GM18858 (cell line): ENCODE measurements at regions not wholly inside any gene's neighbourhood (a gene's known extent, or its start where the extent isn't known, plus 50 kb on each side); places are given as distances from the start of the nearest gene placed in this dataset.

Experiments used
- ATAC-seq: cut with Tn5 transposase; IDR thresholded peaks from one replicate; pipeline ENCODE4 v1.9.1; 2021; ENCODE audit not compliant: unreplicated experiment

DNA sequence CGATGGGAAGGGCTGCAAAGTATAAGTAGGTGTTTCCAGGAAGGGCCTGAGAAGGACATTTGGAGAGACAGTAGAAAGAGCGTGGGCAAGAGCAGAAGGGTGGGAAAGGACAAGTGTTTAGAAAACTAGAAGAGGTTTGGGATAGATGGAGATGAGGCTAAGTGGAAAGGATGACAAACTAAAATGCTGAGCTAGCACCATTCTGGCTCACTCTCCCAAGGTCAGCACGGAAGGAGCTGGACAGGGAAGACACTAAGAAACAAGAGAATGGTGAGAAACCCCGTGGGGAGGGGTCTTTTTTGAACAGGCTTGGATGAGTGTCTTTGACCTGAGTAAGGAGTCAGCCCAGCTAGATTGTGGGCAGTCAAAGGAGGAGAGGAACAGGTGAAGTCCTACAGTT is 286.0 kb downstream of the CDK5RAP2 start:
- ATAC-seq, result no peak

DNA sequence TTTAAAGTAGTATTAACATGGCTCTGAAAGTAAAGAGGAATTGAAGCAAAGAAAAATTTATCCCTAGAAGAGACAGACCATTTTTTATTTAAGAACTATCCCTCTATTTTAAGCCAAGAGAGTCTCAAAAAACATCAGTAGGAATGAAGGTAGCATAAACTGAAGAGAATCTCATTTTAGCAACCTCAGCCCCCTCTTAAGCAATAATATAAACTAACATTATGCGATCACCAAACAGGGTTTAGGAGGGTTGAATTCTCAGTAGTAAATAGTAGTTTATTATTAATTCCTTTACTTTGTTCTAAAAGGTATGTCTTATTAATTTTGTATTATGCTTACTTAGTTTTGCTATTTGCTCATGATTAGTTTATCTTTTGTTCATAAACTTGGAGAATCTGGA is 287.4 kb downstream of the CDK5RAP2 start:
- ATAC-seq, result no peak

DNA sequence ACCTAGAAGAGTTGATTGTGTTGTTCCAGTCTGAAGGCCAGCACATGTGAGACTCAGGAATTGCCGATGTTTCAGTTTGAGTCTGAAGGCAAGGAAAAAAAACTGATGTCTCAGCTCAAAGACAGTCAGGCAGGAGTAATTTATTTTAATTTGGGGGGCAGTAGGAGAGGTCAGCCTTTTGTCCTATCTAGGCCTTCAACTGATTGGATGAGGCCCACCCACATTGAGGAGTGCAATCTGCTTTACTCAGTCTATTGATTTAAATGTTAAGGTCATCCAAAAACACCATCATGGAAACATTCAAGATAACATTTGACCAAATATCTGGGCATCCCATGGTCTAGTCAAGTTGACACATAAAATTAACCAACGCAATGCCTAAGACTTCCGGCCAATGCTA is 288.9 kb downstream of the CDK5RAP2 start:
- no peak for ATAC-seq

DNA sequence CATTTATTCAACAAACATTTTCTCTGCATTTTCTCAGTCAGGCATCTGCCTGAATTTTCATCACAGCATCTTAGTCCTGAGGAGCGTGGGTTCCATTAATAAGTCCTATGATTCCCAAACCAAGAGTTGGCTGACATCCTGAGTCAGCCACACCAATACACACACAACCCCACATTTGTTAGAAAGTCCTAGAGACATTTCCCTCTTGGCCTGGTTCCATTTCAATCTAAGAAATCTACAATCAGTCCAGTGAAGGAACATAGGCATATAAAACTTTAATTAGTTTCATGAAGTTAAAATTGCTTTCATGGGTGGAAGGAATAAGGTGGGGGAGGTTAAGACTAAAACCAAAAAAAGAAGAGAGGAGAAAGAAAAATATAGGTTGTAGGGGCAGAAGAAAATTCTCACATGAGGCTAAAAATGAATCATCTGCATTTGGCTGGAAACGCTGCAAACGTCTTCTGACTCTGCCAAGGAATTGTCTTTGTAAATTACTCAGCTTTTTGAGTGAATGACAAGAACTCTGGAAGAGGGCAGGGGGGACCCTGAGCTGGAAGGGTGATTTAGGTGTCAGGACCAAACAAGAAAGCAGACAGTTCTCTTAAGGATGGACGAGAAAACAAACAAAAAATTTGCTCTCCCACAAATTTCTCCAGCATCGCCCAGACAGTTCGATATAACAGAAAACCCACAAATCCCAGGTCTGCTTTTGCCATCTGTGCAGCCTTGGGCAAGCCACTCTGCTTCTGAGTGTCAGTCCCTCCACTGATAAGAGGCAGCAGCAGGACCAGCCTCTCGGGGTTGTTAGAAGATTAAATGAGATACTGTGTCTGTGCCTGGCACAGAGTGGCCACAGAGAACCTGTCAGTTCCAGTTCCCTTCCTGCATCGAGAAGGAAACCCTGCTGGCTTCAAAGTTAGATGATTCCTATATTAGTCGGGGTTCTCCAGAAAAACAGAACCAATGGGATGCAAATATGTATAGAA is 289.7 kb downstream of the CDK5RAP2 start:
- ATAC-seq, result no peak

DNA sequence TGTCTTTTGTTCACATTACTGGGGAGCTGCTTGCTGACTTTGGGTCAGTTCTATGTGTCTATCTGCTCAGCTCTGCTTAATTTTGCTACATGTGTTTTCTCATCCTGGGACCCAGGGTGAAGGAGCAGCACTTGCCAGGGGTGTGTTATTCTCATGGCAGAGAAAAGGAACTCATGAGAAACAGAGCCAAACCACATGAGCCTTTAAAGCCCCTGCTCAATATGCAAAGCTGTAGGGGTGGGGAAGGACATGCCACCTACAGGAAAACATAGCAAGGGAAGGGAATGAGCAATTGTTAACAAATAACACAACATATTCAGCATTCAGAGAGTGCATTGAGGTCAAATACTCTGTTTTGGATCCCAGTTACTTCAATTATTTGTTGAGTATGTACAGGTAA is 290.9 kb downstream of the CDK5RAP2 start:
- no peak for ATAC-seq

DNA sequence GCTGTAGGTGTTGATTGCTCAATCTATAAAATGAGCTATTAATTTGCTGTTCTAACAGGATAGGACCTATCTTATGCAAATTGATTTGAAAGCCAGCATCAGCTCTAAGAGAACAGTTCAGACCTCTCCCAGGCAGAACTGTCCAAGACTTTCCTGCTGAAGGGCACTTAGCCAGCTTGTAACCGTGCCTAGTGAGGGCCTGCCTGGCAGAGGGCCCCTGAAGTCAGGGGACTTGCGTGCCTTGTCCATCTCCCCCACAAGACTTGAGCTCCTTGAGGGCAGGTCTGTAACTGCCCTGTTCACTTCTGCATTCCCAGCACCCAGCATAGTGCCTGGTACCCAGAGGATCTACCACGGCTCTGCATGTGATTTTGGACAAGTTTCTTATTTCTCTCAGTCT is 293.4 kb downstream of the CDK5RAP2 start:
- ATAC-seq, result no peak

DNA sequence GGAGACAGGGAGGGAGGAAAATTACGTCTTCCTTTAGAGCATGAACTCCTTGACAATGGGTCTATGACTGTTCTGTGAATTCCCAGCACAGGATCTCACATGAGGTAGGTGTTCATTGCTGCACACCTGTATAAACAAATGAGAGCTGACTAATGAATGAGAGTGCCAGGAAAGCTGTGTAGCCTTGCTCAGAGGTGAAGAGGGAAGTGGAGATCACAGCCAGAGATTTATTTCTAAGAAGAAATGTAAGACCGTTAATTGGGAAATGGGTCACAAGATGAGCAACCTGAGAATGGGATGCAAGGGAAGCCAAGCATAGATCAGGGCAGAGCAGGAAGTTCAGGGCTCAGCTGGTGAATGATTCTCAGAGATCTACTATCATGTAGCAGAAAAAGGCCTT is 295.1 kb downstream of the CDK5RAP2 start:
- no peak for ATAC-seq

DNA sequence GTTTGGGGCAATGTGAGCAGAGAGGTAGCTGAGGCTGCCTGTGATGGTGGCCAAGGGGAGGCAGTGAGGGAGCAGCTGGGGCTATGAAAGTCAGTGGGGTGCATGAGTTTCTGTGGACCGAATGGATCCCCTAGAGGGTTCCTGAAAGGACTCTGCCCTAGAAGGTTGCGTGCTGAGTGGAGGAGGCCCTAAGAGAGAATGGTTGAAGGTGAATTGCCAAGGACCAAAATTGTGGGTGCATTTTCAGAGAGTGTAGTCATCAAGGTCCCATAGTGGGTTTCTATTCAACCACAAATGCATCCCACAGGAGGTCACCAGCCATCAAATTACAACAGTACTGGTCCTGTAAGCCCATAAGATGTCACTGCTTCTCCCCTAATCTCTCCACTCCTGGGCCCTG is 298.3 kb downstream of the CDK5RAP2 start:
- ATAC-seq, result no peak

DNA sequence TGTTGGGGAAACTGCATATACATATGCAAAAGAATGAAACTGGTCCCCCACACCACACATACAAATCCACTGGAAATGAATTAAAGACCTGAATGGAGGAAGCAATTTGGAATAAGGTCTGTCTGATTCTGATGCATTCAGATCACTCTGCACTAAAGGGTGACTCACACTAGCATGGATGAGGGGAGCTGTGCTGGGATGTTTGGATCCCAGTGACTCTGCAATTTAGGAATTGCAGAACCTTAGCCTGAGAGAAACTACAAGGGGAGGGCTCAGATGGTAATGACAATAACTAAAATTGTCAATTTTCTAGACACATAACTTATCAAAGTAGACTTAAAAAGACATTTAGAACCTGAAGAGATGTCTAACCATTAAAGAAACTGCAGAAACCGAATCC is 312.0 kb downstream of the CDK5RAP2 start:
- ATAC-seq, result no peak

DNA sequence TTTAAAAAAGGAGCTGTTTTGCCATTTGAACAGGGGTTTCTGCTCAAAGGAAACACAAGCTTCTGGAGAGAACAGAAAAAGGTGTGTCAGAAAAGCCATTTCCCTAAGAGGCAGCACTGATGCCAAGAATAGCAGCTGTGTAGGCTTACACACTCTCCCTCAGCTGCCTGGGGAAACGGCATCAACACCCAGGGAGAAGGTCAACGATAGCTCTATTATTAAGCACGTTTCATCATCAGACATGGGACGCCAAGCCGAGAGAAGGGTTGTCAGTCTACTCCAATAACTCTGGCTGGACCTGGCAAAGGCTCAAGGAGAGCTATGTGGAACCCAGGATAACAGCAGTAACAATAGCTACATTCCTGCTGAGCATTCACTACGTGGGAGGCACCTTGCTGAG is 314.2 kb downstream of the CDK5RAP2 start:
- ATAC-seq, result no peak

DNA sequence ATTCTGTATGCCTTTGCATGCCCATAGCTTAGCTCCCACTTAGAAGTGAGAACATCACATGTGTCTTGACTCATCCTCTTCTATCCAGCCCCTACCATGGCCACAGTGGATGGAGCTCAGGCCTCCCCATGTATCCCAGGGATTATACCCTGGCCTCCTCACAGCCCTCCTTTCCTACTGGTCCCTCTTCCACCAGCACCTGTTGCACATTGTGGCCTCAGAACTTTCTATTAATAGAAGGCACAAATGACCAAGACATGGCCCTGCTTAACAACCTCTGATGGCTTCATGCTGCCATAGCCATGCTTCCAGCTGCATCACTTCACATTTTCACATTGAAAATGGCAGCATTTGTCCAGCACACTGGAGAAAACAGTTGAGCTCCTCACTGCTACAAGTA is 315.4 kb downstream of the CDK5RAP2 start:
- no peak for ATAC-seq

DNA sequence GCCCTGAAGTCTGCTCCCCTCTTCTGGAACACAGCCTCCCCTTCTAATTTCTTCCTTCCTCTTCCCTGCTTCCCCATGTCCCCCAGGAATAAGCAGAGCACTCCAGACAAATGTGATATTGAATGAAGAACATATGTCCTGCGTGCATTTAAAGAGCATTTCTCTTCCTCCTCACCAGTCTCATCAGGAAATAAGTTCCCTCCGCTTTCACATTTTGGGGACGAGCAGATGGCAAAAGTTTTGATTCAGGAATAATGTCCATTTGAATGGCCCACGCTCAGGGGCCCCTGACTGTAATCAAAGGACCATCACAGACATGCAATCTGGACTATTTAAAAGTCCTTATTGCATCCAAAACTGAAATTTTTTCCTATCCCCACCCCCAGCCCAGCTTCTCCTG is 316.1 kb downstream of the CDK5RAP2 start:
- ATAC-seq, result no peak

DNA sequence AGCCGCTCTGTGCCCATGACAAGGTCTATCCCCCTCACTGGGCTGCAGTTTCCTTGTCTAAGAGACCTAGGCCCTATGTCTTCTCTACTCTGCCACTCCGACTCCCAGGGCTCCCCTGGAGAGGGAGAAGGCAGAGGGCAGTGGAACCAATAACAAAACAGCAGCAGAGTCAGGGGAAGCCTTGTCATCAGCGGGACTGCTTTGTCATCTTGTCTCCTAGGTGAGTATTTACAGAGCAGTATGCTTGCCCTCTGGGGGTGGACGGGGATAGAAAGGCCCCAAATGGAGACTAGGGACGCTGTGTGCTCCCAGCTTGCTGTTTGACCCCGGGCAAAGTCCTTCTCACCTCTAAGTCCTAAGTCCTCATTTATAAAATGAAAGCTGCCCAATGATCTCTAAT is 318.5 kb downstream of the CDK5RAP2 start:
- ATAC-seq, result no peak

DNA sequence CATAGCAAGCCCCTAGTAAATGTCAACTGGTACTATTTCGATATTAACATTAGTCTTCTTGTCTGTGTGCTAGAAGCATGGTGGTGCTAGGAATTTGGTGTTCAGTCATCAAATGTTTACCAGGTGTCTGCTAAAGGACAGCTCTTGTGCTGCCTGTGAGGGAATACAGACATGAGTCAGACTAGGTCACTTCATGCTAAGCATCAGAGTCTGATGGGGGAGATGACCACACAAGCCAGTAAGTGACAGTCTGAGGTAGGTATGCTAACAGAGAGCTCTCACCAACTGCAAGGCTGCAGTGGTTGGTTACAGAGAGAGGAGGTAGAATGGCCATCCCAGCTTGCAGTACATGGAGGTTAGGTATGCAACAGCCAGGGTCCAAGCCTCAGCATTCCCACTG is 320.9 kb downstream of the CDK5RAP2 start:
- no peak for ATAC-seq

DNA sequence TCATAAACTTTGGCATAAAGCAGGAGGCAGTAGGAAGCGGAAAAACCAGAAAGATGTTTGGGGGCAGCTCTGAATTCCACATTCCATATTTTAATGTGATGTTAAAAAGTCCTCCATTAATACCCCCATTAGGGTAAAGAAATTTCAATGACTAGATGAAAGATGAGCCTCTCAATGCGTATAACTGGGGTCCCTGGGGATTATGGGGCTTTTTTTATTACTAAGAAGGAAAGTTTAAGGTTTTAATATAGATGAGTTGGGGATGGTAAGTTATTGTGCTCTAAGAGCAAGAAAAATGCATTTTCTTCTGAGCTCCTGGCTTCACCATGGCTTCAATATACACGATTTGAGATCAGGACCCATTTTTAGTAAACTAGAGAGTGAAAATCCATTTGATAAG is 321.9 kb downstream of the CDK5RAP2 start:
- no peak for ATAC-seq

DNA sequence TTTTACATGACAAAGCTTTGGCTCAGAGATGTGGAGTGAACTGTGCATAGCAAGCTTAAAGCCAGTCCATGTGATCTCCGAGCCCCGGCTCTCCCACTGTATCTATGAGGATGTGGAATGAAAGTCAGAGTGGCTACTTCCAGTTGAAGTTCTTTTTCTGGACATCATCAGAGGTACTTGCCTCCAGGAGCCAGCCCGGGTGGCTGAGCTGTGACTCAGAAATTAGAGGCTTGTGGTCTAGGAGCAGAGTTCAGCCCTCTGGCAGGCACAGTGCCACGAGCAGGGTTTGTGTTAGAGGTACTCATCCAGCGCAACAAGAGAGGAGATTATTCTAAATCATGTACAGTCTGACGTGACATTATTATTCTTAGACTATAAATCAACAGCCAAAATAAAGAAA is 322.5 kb downstream of the CDK5RAP2 start:
- no peak for ATAC-seq

DNA sequence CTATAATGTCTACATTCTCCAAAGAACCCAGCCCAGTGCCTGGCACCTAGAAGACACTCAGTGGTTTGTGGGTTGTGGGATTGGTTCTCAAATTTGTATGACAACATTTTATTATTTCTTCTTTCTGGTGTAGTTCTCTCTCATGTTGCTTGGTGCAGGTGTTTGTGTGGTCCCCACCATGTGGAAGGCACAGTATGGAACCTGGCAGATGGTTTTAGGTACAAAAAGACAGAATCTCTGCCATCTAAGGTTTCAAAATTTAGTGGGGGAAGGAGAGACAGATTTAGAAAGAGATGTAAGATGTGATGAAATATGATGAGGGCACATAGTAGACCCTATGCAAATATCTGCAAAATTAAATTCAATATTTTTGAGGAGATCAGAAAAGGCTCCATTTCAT is 323.8 kb downstream of the CDK5RAP2 start:
- no peak for ATAC-seq

DNA sequence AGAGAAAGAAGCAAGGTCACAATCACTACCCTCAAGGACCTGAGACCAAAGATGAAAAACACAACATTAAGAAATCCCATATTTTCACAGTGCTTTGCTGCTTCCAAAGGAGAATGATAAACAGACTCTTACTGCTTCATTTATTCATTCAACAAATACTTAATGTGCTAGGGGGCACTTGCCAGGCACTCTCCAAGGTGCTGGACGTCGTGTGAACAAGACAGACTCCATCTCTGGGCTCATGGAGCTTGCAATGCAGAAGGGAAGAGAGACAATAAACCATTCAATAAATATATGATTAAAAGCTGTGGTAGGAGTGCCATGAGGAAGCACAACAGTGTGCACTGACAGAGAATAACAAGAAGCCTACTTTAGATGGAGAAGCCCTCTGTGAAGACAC is 327.7 kb downstream of the CDK5RAP2 start:
- ATAC-seq, result no peak

DNA sequence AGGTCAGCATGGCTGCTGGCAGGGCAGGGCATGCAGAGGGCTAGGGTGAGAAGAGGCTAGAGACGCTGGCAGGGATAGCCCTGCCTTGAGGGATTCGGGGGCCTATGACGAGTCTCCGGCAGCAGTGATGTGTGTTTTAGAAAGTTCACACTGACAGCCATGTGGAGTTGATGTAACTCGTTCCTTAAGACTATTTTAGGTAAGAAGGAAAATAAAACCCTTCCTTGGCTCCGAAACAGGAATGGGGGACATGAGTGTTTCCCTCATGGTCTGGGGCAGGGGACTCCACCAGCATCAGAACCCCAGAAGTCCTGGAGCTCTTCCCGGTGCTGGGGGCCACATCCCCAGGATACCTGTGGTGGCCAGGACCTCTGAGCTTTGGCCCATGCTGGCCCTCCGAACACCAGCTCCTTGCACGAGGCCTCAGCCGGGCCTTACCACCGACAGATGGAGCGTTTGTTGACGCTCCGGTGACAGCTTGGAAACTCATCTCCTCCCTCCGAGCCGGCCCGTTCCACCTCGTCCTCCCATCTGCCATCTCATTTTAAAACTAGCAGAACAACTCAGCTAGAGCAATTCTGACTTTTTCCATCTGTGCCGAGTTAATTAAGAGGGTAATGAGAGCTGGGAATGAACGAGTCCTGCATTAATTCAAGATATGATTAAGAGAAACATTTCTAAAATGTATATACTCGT is 337.7 kb downstream of the CDK5RAP2 start:
- ATAC-seq, result no peak

DNA sequence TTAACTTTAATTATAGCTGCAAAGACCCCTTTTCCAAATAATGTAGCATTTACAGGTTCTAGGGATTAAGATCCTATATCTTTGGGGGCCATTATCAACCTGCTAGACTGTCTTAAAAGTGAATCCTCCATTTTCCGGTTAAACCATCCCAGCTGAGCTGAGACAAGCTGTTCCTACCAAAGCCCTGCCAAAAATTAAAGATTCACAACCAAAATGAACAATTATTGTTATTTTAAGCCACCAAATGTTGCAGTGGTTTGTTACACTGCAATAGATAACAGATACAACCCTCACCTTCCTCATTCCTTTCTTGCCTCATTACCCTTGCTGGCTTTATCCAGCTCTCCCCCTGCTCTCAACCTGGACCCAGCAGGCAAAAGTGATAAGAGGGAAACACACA is 343.4 kb downstream of the CDK5RAP2 start:
- ATAC-seq, result no peak

DNA sequence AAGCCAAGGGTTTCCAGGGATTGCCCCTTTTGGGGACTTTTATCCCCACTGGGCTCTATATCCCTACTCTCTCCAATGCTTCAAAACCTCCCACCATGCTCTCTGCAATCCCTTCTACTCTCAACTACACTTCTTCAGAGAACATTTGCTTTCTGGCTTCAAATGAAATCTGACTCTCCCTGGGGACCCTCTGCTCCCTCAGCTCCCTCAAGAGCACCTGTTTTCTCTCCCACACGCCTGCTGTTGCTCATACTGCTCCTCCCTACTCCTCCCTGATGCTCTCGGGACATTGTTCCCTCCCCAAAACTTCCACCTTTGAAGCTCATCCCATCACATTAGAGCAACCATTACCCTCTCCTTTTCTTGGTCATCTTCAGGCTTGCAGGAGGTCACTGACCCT is 344.9 kb downstream of the CDK5RAP2 start:
- no peak for ATAC-seq

DNA sequence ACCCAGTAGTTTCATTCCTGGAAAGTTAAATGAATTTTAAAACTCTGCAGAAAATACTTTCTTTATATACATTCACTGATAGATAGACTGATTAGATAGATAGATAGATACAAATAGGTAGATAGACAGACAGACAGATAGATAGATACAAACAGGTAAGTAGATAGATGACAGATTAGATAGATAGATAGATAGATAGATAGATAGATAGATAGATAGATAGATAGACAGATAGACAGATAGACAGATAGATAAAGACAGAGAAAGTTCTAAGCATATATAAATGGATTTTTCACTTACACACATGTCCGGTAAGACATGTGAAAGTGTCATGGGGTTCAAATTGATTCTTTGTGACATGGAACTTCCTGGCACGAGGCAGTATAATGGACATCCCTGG is 349.7 kb downstream of the CDK5RAP2 start:
- no peak for ATAC-seq
